GM12892 (cell line): ENCODE measurements at regions not wholly inside any gene's neighbourhood (a gene's known extent, or its start where the extent isn't known, plus 50 kb on each side); places are given as distances from the start of the nearest gene placed in this dataset.

ENCODE experiments used
- POLR2A ChIP-seq: IDR thresholded peaks from 2 replicates; pipeline ENCODE4 v1.6.1; 2011; ENCODE audit warnings: low read depth, low read length, control low read depth
- TAF1 ChIP-seq: IDR thresholded peaks from 2 replicates; pipeline ENCODE4 v1.6.1; 2011; ENCODE audit warnings: low read depth, mild to moderate bottlenecking, control low read depth, low read length, borderline replicate concordance

DNA sequence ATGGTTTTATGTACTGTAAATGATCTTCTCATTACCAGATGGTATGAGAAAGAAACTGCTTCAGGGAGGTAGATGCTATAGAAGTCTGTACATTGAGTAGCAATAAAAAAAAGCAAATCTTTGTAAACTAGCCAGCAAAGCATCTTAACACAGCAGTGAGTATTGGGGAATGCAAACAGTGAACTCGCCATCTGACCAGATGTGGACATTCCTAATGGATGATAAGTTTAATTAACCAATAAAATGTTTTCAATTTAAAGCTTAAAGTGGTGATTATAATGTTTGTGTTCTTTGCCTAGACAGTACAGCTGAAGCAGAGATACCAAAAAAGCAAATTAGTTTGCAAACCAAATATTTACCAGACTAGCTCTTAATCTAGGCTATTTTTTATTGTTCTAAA lies 1144.2 kb downstream of the FAT4 start:
- TF ChIP-seq TAF1, result no peak
- no peak for TF ChIP-seq POLR2A
